GM12878 (cell line): ENCODE measurements at regions not wholly inside any gene's neighbourhood (a gene's known extent, or its start where the extent isn't known, plus 50 kb on each side); places are given as distances from the start of the nearest gene placed in this dataset.

Experiments used
- CHD4 ChIP-seq: fragments of 200-600 bp; sonication (generic); IDR thresholded peaks from 2 replicates; pipeline ENCODE4 v1.6.1; 2016; ENCODE audit warnings: mild to moderate bottlenecking
- EGR1 ChIP-seq, 2 experiments: IDR thresholded peaks; 1 replicate in 1 of 2; 2 replicates in 1 of 2; pipeline ENCODE4 v1.6.1; 2011 to 2012; ENCODE audit warnings: low read depth in 2 of 2, low read length in 2 of 2, borderline replicate concordance in 1 of 2, mild to moderate bottlenecking in 1 of 2, moderate library complexity in 1 of 2
- HDAC6 ChIP-seq: fragments of 200-600 bp; sonication (generic); IDR thresholded peaks from one replicate; pipeline ENCODE4 v1.8.0; 2017; ENCODE audit warnings: antibody characterized with exemption; ENCODE audit not compliant: unreplicated experiment
- IRF4 ChIP-seq: IDR thresholded peaks from 2 replicates; pipeline ENCODE4 v1.6.1; 2011; ENCODE audit warnings: low read depth, low read length
- TBL1XR1 ChIP-seq: IDR thresholded peaks from 2 replicates; pipeline ENCODE4 v1.6.1; 2012; ENCODE audit warnings: low read depth, low read length, improper control_type of control experiment
- USF1 ChIP-seq: IDR thresholded peaks from 2 replicates; pipeline ENCODE4 v1.6.1; 2011; ENCODE audit warnings: borderline replicate concordance, low read depth, mild to moderate bottlenecking, moderate library complexity, mixed read lengths, low read length; ENCODE audit not compliant: insufficient read depth; ENCODE audit errors: extremely low read length
- ZNF622 ChIP-seq: fragments of 450-650 bp; IDR thresholded peaks from 2 replicates; pipeline ENCODE4 v1.6.1; 2017; ENCODE audit warnings: mild to moderate bottlenecking, inconsistent platforms
- ZSCAN29 ChIP-seq: fragments of 450-650 bp; IDR thresholded peaks from 2 replicates; pipeline ENCODE4 v1.6.1; 2017; ENCODE audit warnings: mild to moderate bottlenecking, moderate library complexity
- TF ChIP-seq, protein P1 (sequence below): IDR thresholded peaks from 2 replicates; pipeline ENCODE4 v1.6.1; 2012; ENCODE audit warnings: low read length, inconsistent platforms
- TF ChIP-seq, protein P2 (sequence below): fragments of 450-650 bp; IDR thresholded peaks from 2 replicates; pipeline ENCODE4 v1.6.1; 2017; ENCODE audit warnings: low read depth, mild to moderate bottlenecking, moderate library complexity
- TF ChIP-seq, protein P3 (sequence below): fragments of 150-350 bp; IDR thresholded peaks from 2 replicates; pipeline ENCODE4 v1.6.1; 2014; ENCODE audit warnings: mild to moderate bottlenecking, low read depth, low read length

DNA sequence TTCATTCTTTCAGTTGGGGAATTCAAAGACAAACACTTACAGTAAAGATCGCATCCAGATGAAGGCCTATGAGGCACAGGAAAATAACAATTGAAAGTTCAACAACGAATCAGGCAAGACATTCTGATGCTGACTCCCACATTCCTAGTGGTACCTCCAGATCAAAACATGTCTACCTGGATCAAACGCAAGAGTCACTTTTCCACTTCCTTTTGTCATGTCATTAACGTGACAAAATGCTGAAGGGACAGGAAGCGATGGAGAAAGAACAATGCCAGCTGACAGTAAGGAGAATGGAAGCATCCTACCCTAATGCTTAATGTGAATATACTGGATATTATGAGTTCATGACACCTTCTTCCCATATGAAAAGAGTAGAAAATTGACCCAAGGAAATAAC, 365.4 kb upstream of the CDH11 start (continued):
- no peak for TF ChIP-seq EGR1 (IDR thresholded peaks at IDR 0.05; ENCODE audit: borderline replicate concordance in 1 of 2, low read depth in 2 of 2, low read length in 2 of 2)
- no peak for TF ChIP-seq IRF4
- TF ChIP-seq, protein P1, sequence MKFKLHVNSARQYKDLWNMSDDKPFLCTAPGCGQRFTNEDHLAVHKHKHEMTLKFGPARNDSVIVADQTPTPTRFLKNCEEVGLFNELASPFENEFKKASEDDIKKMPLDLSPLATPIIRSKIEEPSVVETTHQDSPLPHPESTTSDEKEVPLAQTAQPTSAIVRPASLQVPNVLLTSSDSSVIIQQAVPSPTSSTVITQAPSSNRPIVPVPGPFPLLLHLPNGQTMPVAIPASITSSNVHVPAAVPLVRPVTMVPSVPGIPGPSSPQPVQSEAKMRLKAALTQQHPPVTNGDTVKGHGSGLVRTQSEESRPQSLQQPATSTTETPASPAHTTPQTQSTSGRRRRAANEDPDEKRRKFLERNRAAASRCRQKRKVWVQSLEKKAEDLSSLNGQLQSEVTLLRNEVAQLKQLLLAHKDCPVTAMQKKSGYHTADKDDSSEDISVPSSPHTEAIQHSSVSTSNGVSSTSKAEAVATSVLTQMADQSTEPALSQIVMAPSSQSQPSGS: no peak
- no peak for TF ChIP-seq HDAC6
- no peak for TF ChIP-seq TBL1XR1
- TF ChIP-seq, protein P2, sequence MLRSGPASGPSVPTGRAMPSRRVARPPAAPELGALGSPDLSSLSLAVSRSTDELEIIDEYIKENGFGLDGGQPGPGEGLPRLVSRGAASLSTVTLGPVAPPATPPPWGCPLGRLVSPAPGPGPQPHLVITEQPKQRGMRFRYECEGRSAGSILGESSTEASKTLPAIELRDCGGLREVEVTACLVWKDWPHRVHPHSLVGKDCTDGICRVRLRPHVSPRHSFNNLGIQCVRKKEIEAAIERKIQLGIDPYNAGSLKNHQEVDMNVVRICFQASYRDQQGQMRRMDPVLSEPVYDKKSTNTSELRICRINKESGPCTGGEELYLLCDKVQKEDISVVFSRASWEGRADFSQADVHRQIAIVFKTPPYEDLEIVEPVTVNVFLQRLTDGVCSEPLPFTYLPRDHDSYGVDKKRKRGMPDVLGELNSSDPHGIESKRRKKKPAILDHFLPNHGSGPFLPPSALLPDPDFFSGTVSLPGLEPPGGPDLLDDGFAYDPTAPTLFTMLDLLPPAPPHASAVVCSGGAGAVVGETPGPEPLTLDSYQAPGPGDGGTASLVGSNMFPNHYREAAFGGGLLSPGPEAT: no peak
- TF ChIP-seq CHD4: no peak
- TF ChIP-seq ZSCAN29: no peak
- TF ChIP-seq, protein P3, sequence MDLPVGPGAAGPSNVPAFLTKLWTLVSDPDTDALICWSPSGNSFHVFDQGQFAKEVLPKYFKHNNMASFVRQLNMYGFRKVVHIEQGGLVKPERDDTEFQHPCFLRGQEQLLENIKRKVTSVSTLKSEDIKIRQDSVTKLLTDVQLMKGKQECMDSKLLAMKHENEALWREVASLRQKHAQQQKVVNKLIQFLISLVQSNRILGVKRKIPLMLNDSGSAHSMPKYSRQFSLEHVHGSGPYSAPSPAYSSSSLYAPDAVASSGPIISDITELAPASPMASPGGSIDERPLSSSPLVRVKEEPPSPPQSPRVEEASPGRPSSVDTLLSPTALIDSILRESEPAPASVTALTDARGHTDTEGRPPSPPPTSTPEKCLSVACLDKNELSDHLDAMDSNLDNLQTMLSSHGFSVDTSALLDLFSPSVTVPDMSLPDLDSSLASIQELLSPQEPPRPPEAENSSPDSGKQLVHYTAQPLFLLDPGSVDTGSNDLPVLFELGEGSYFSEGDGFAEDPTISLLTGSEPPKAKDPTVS: no peak
- TF ChIP-seq USF1: no peak
- no peak for TF ChIP-seq ZNF622
- TF ChIP-seq, all 136 proteins: peak for 0
